HCT116 (cell line): ENCODE measurements at regions not wholly inside any gene's neighbourhood (a gene's known extent, or its start where the extent isn't known, plus 50 kb on each side); places are given as distances from the start of the nearest gene placed in this dataset.

Source experiments
- ATAC-seq: fragments of 200-7000 bp; cut with Tn5 transposase; 2 replicates; pipeline ENCODE4 v1.9.1; 2020; ENCODE audit warnings: mild to moderate bottlenecking, moderate library complexity
- BruUV-seq: library from RNA; stranded (reverse); fragments of 400-500 nt; replicated peaks from 2 replicates; lab custom pipeline; 2021; lab: Mats Ljungman, UMichigan
- CTCF ChIA-PET: fragments of 300-600 bp; sonication (Branson Sonifier 250); formaldehyde crosslinking; loops from one replicate; lab custom pipeline; 2021; ENCODE audit warnings: antibody characterized with exemption; lab: Charles Lee
- POLR2A ChIA-PET: fragments of 300-600, 350-600 bp; sonication (Branson Sonifier 250); formaldehyde crosslinking; loops from one replicate; lab custom pipeline; 2021; ENCODE audit warnings: antibody characterized with exemption; lab: Charles Lee
- RAD21 ChIA-PET, 2 experiments: fragments of 300-600 bp; sonication (Branson Sonifier 250); formaldehyde crosslinking; loops; one replicate each; lab custom pipeline; 2023; ENCODE audit warnings: low total read pairs in 2 of 2; ENCODE audit not compliant: uncharacterized antibody in 2 of 2, unreplicated experiment in 2 of 2, low non-redundant PET in 1 of 2; lab: Charles Lee
- DNase-seq: peaks from one replicate; pipeline ENCODE4 v3.0.0-alpha.2; 2010; ENCODE audit warnings: low read depth, low spot score
- H2AFZ ChIP-seq: fragments of 200-600 bp; shearing (Covaris generic), sonication (generic); 2 replicates; pipeline ENCODE4 v1.6.1; 2017; ENCODE audit warnings: low read depth, mixed run types, mixed read lengths, antibody characterized with exemption, low read length; ENCODE audit not compliant: poor library complexity, severe bottlenecking
- H3K27ac ChIP-seq: 2 replicates; pipeline ENCODE4 v1.5.1; 2012; ENCODE audit warnings: low read depth, low read length
- H3K27me3 ChIP-seq: fragments of 200-600 bp; sonication (generic); 2 replicates; pipeline ENCODE4 v1.6.1; 2016; ENCODE audit warnings: mixed run types, low read length, mixed read lengths; ENCODE audit not compliant: insufficient read depth
- H3K36me3 ChIP-seq, 2 experiments: fragments of 200-500 bp in 1 of 2; fragments of 200-600 bp in 1 of 2; sonication (Bioruptor generic) in 1 of 2; sonication (generic) in 1 of 2; 2 replicates each; pipeline versions ENCODE4 v1.5.1 to v1.6.1; 2014 to 2016; ENCODE audit warnings: low read length in 2 of 2, inconsistent platforms in 1 of 2, mixed read lengths in 1 of 2, mixed run types in 1 of 2; ENCODE audit not compliant: insufficient read depth in 2 of 2, control insufficient read depth in 1 of 2
- H3K4me1 ChIP-seq, 2 experiments: fragments of 200-600 bp in 1 of 2; sonication (generic) in 1 of 2; 2 replicates each; pipeline versions ENCODE4 v1.5.1 to v1.6.1; 2012 to 2017; ENCODE audit warnings: low read length in 2 of 2, inconsistent platforms in 1 of 2, mild to moderate bottlenecking in 1 of 2, mixed read lengths in 1 of 2, mixed run types in 1 of 2, moderate library complexity in 1 of 2; ENCODE audit not compliant: insufficient read depth in 2 of 2, control insufficient read depth in 1 of 2
- H3K4me2 ChIP-seq: fragments of 200-600 bp; sonication (generic); 2 replicates; pipeline ENCODE4 v1.6.1; 2017; ENCODE audit warnings: mixed run types, low read length, mixed read lengths
- H3K4me3 ChIP-seq, 2 experiments: fragments of 200-600 bp in 1 of 2; sonication (generic) in 1 of 2; replicated peaks in 1 of 2; 2 replicates each; pipeline ENCODE4 v1.5.1; 2011 to 2016; ENCODE audit warnings: low read length in 2 of 2, control low read depth in 1 of 2, low read depth in 1 of 2, mild to moderate bottlenecking in 1 of 2, mixed read lengths in 1 of 2, mixed run types in 1 of 2
- H3K79me2 ChIP-seq: fragments of 200-600 bp; sonication (generic); 2 replicates; pipeline ENCODE4 v1.6.1; 2017; ENCODE audit warnings: mild to moderate bottlenecking, mixed run types, low read length, moderate library complexity, mixed read lengths; ENCODE audit not compliant: insufficient read depth
- H3K9ac ChIP-seq: fragments of 200-600 bp; sonication (generic); 2 replicates; pipeline ENCODE4 v1.6.1; 2016; ENCODE audit warnings: low read length, mixed read lengths
- H3K9me2 ChIP-seq: fragments of 200-600 bp; sonication (generic), shearing (Covaris generic); 2 replicates; pipeline ENCODE4 v1.6.1; 2017; ENCODE audit warnings: mixed run types, mild to moderate bottlenecking, moderate library complexity; ENCODE audit not compliant: insufficient read depth
- H3K9me3 ChIP-seq, 2 experiments: fragments of 200-500 bp in 1 of 2; fragments of 200-600 bp in 1 of 2; sonication (Bioruptor generic) in 1 of 2; sonication (generic) in 1 of 2; 2 replicates each; pipeline ENCODE4 v1.6.1; 2014 to 2017; ENCODE audit warnings: low read length in 2 of 2, mixed read lengths in 2 of 2, inconsistent platforms in 1 of 2, low read depth in 1 of 2, mild to moderate bottlenecking in 1 of 2, mixed run types in 1 of 2, moderate library complexity in 1 of 2; ENCODE audit not compliant: control insufficient read depth in 1 of 2, insufficient read depth in 1 of 2
- H4K20me1 ChIP-seq: fragments of 200-600 bp; sonication (generic), shearing (Covaris generic); 2 replicates; pipeline ENCODE4 v1.6.1; 2017; ENCODE audit warnings: mixed run types, mild to moderate bottlenecking, moderate library complexity; ENCODE audit not compliant: insufficient read depth
- CBX3 ChIP-seq: IDR thresholded peaks from 2 replicates; pipeline ENCODE4 v1.6.1; 2012; ENCODE audit warnings: low read depth
- CEBPB ChIP-seq: IDR thresholded peaks from 2 replicates; pipeline ENCODE4 v1.6.1; 2012; ENCODE audit warnings: low read depth
- EGR1 ChIP-seq: IDR thresholded peaks from 2 replicates; pipeline ENCODE4 v1.6.1; 2012; ENCODE audit warnings: low read depth
- ELF1 ChIP-seq: IDR thresholded peaks from 2 replicates; pipeline ENCODE4 v1.6.1; 2012; ENCODE audit warnings: low read depth, borderline replicate concordance
- EZH2 ChIP-seq: fragments of 200-600 bp; sonication (generic); IDR thresholded peaks from 2 replicates; pipeline ENCODE4 v1.6.1; 2017; ENCODE audit warnings: antibody characterized with exemption, mixed run types
- EZH2phosphoT487 ChIP-seq: fragments of 200-600 bp; IDR thresholded peaks from 2 replicates; pipeline ENCODE4 v1.6.1; 2018; ENCODE audit warnings: antibody characterized with exemption, borderline replicate concordance
- MAX ChIP-seq: IDR thresholded peaks from 2 replicates; pipeline ENCODE4 v1.6.1; 2012
- POLR2AphosphoS5 ChIP-seq: IDR thresholded peaks from 2 replicates; pipeline ENCODE4 v1.6.1; 2011; ENCODE audit warnings: mild to moderate bottlenecking, low read depth, low read length, moderate library complexity
- RAD21 ChIP-seq: IDR thresholded peaks from 2 replicates; pipeline ENCODE4 v1.6.1; 2012; ENCODE audit warnings: low read depth, mild to moderate bottlenecking
- SIN3A ChIP-seq: IDR thresholded peaks from 2 replicates; pipeline ENCODE4 v1.6.1; 2012; ENCODE audit warnings: low read depth
- SP1 ChIP-seq: IDR thresholded peaks from 2 replicates; pipeline ENCODE4 v1.6.1; 2012; ENCODE audit warnings: low read depth
- SRF ChIP-seq: IDR thresholded peaks from 2 replicates; pipeline ENCODE4 v1.6.1; 2012; ENCODE audit warnings: low read depth
- YY1 ChIP-seq: IDR thresholded peaks from 2 replicates; pipeline ENCODE4 v1.6.1; 2011; ENCODE audit warnings: low read length, low read depth, moderate library complexity, mild to moderate bottlenecking; ENCODE audit not compliant: insufficient replicate concordance; ENCODE audit errors: extremely low read depth
- ZNF274 ChIP-seq: fragments of 200-500 bp; sonication (Bioruptor generic); IDR thresholded peaks from 2 replicates; pipeline ENCODE4 v1.6.1; 2014; ENCODE audit warnings: mild to moderate bottlenecking, low read depth, low read length, inconsistent platforms
- intact Hi-C: fragments of 100-400 bp; cut with micrococcal nuclease; formaldehyde crosslinking; loops from 2 replicates; pipeline ENCODE4 v1.10.0; 2022
- TF ChIP-seq, protein P1 (sequence below), 3 experiments: fragments of 200-600 bp in 1 of 3; sonication (generic) in 1 of 3; IDR thresholded peaks in 2 of 3; conservative IDR thresholded peaks in 1 of 3; 2 replicates each; pipeline ENCODE4 v1.5.1; 2012 to 2017; ENCODE audit warnings: low read depth in 2 of 3, low read length in 2 of 3, antibody characterized with exemption in 1 of 3, borderline replicate concordance in 1 of 3, control low read depth in 1 of 3, mild to moderate bottlenecking in 1 of 3, mixed read lengths in 1 of 3, mixed run types in 1 of 3, moderate library complexity in 1 of 3; ENCODE audit not compliant: insufficient read depth in 1 of 3

- CTCF ChIA-PET = no interaction called here
Observed at GRCh38 chr5:71880536-71880935, 161.5 kb downstream of the CARTPT start.

More at GRCh38 chr5:71880536-71880935, 161.5 kb downstream of the CARTPT start:
- no TSS peak for BruUV-seq
- ChIA-PET POLR2A (no interaction called here), RAD21 (no interaction called here)
- no peaks in the 10 kb centered on the region for H4K20me1 ChIP-seq
- peaks cover 0 to 21% of the 10 kb centered on the region in 2 experiments; a peak in 3 of 4 replicates for H3K4me1 ChIP-seq
- H3K79me2 ChIP-seq = no peaks in the 10 kb centered on the region
- ATAC-seq (no peak), DNase-seq (no peak)
- intact Hi-C loops = no loop called here
- no peaks in the 10 kb centered on the region for H3K9me3 ChIP-seq
- TF ChIP-seq EZH2 = no peak
- TF ChIP-seq EGR1 = no peak
- no peak for TF ChIP-seq SRF
- no peak for TF ChIP-seq ZNF274
- no peak for TF ChIP-seq YY1
- no peak for TF ChIP-seq RAD21
- TF ChIP-seq CBX3 = no peak
- TF ChIP-seq ELF1 = no peak
- no peak for TF ChIP-seq SP1
- TF ChIP-seq POLR2AphosphoS5 = no peak
- TF ChIP-seq MAX = no peak
- TF ChIP-seq, protein P1, sequence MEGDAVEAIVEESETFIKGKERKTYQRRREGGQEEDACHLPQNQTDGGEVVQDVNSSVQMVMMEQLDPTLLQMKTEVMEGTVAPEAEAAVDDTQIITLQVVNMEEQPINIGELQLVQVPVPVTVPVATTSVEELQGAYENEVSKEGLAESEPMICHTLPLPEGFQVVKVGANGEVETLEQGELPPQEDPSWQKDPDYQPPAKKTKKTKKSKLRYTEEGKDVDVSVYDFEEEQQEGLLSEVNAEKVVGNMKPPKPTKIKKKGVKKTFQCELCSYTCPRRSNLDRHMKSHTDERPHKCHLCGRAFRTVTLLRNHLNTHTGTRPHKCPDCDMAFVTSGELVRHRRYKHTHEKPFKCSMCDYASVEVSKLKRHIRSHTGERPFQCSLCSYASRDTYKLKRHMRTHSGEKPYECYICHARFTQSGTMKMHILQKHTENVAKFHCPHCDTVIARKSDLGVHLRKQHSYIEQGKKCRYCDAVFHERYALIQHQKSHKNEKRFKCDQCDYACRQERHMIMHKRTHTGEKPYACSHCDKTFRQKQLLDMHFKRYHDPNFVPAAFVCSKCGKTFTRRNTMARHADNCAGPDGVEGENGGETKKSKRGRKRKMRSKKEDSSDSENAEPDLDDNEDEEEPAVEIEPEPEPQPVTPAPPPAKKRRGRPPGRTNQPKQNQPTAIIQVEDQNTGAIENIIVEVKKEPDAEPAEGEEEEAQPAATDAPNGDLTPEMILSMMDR (IDR thresholded peaks at IDR 0.05 in 2 of 3, conservative IDR thresholded peaks at IDR 0.05 in 1 of 3; ENCODE audit: borderline replicate concordance in 1 of 3, insufficient read depth in 1 of 3, low read depth in 2 of 3, low read length in 2 of 3) = no peak
- TF ChIP-seq SIN3A = no peak
- TF ChIP-seq CEBPB = no peak
- no peak for TF ChIP-seq EZH2phosphoT487
- H3K4me2 ChIP-seq = no peak overlapping the region
- no peak overlapping the region for H3K9ac ChIP-seq
- no peaks in the 10 kb centered on the region for H3K36me3 ChIP-seq
- no peak overlapping the region for H3K4me3 ChIP-seq
- no peak overlapping the region for H3K27ac ChIP-seq
- no peaks in the 10 kb centered on the region for H3K27me3 ChIP-seq
- no peak overlapping the region for H2AFZ ChIP-seq
- no peaks in the 10 kb centered on the region for H3K9me2 ChIP-seq
